MM.1S (cell line): ENCODE measurements at regions not wholly inside any gene's neighbourhood (a gene's known extent, or its start where the extent isn't known, plus 50 kb on each side); places are given as distances from the start of the nearest gene placed in this dataset.

ENCODE experiments used
- DNase-seq: peaks from one replicate; pipeline ENCODE4 v3.0.0-alpha.2; 2015
- H2AFZ ChIP-seq: fragments of 300-600 bp; sonication (generic); 2 replicates; pipeline ENCODE4 v1.6.0; 2016; ENCODE audit warnings: antibody characterized with exemption, low read length
- H3F3A ChIP-seq: fragments of 300-600 bp; sonication (generic); 2 replicates; pipeline ENCODE4 v1.6.1; 2016; ENCODE audit warnings: mild to moderate bottlenecking, antibody characterized with exemption, low read length, moderate library complexity, mixed read lengths; ENCODE audit not compliant: insufficient read depth
- H3K27ac ChIP-seq: fragments of 300-600 bp; sonication (generic); 2 replicates; pipeline ENCODE4 v1.5.1; 2016; ENCODE audit warnings: mild to moderate bottlenecking, low read length
- H3K27me3 ChIP-seq: fragments of 300-600 bp; sonication (generic); replicated peaks from 2 replicates; pipeline ENCODE4 v1.6.0; 2016; ENCODE audit warnings: low read length; ENCODE audit not compliant: insufficient read depth
- H3K36me3 ChIP-seq: fragments of 300-600 bp; sonication (generic); replicated peaks from 2 replicates; pipeline ENCODE4 v1.6.1; 2016; ENCODE audit warnings: mild to moderate bottlenecking, low read length, mixed read lengths; ENCODE audit not compliant: insufficient read depth
- H3K4me1 ChIP-seq: fragments of 300-600 bp; sonication (generic); 2 replicates; pipeline ENCODE4 v1.6.1; 2016; ENCODE audit warnings: low read length, mixed read lengths
- H3K4me2 ChIP-seq: fragments of 300-600 bp; sonication (generic); 2 replicates; pipeline ENCODE4 v1.6.0; 2016; ENCODE audit warnings: low read depth, low read length
- H3K4me3 ChIP-seq: fragments of 300-600 bp; sonication (generic); 2 replicates; pipeline ENCODE4 v1.5.1; 2016; ENCODE audit warnings: low read length, mixed read lengths
- H3K79me2 ChIP-seq: fragments of 300-600 bp; sonication (generic); 2 replicates; pipeline ENCODE4 v1.6.1; 2016; ENCODE audit warnings: mixed run types, low read length, mixed read lengths
- H3K9ac ChIP-seq: fragments of 300-600 bp; sonication (generic); 2 replicates; pipeline ENCODE4 v1.6.1; 2016; ENCODE audit warnings: low read length, mixed read lengths
- H3K9me2 ChIP-seq: fragments of 300-600 bp; sonication (generic); replicated peaks from 2 replicates; pipeline ENCODE4 v1.6.1; 2016; ENCODE audit warnings: mild to moderate bottlenecking, low read length, mixed read lengths; ENCODE audit not compliant: insufficient read depth
- H3K9me3 ChIP-seq: fragments of 300-600 bp; sonication (generic); replicated peaks from 2 replicates; pipeline ENCODE4 v1.6.1; 2016; ENCODE audit warnings: mild to moderate bottlenecking, low read length, mixed read lengths; ENCODE audit not compliant: insufficient read depth
- H4K20me1 ChIP-seq: fragments of 300-600 bp; sonication (generic); 2 replicates; pipeline ENCODE4 v1.6.1; 2016; ENCODE audit warnings: mild to moderate bottlenecking, low read length, moderate library complexity, mixed read lengths; ENCODE audit not compliant: insufficient read depth
- CTCF ChIP-seq: fragments of 300-600 bp; sonication (generic); IDR thresholded peaks from 2 replicates; pipeline ENCODE4 v1.5.1; 2016; ENCODE audit warnings: antibody characterized with exemption, low read length, mixed read lengths
- EZH2 ChIP-seq: fragments of 300-600 bp; sonication (generic); optimal IDR thresholded peaks from 2 replicates; pipeline ENCODE3; 2017; ENCODE audit warnings: low read depth, mild to moderate bottlenecking, antibody characterized with exemption, low read length, mixed read lengths
- EZH2phosphoT487 ChIP-seq: fragments of 300-600 bp; sonication (generic); IDR thresholded peaks from 2 replicates; pipeline ENCODE4 v1.6.1; 2018; ENCODE audit warnings: antibody characterized with exemption, low read length

- H3K27ac ChIP-seq: no peak overlapping the region
These were observed 487.8 kb downstream of the KCNH5 start for GRCh38 chr14:62557416-62557815.

GRCh38 chr14:62558451-62558850 lies 486.8 kb downstream of the KCNH5 start:
- Histone ChIP-seq H3K9me2 (no peaks in the 10 kb centered on the region), H3K27ac (no peak overlapping the region), H3K36me3 (no peaks in the 10 kb centered on the region), H3K4me2 (no peak overlapping the region), H3K4me3 (no peak overlapping the region), H3F3A (no peaks in the 10 kb centered on the region), H3K27me3 (no peaks in the 10 kb centered on the region), H3K9ac (no peak overlapping the region), H3K4me1 (no peaks in the 10 kb centered on the region), H3K79me2 (no peaks in the 10 kb centered on the region), H2AFZ (no peak overlapping the region), H3K9me3 (no peaks in the 10 kb centered on the region), H4K20me1 (no peaks in the 10 kb centered on the region)
- no peak for TF ChIP-seq EZH2phosphoT487
- DNase-seq: no peak

More at GRCh38 chr14:62557416-62557815, 487.8 kb downstream of the KCNH5 start:
- Histone ChIP-seq H3K9me3 (no peaks in the 10 kb centered on the region), H3K4me1 (no peaks in the 10 kb centered on the region), H3K4me2 (no peak overlapping the region), H3K4me3 (no peak overlapping the region), H3F3A (no peaks in the 10 kb centered on the region), H3K79me2 (no peaks in the 10 kb centered on the region), H3K9me2 (no peaks in the 10 kb centered on the region), H3K27me3 (no peaks in the 10 kb centered on the region), H3K36me3 (no peaks in the 10 kb centered on the region), H4K20me1 (no peaks in the 10 kb centered on the region), H3K9ac (no peak overlapping the region), H2AFZ (no peak overlapping the region)
- no peak for DNase-seq
- TF ChIP-seq CTCF: no peak
- TF ChIP-seq EZH2: no peak
- no peak for TF ChIP-seq EZH2phosphoT487

GRCh38 chr14:62585247-62585646 lies 460.0 kb downstream of the KCNH5 start:
- Histone ChIP-seq H3K9ac (no peak overlapping the region), H3K9me3 (no peaks in the 10 kb centered on the region), H3K4me3 (no peak overlapping the region), H3K4me2 (no peak overlapping the region), H3K27ac (no peak overlapping the region), H3K9me2 (no peaks in the 10 kb centered on the region), H3K4me1 (peaks cover 8% of the 10 kb centered on the region; the same call in 1 of the 2 replicates), H2AFZ (no peak overlapping the region), H4K20me1 (no peaks in the 10 kb centered on the region), H3K79me2 (no peaks in the 10 kb centered on the region), H3K27me3 (no peaks in the 10 kb centered on the region), H3F3A (no peaks in the 10 kb centered on the region), H3K36me3 (no peaks in the 10 kb centered on the region)
- no peak for DNase-seq
- TF ChIP-seq EZH2phosphoT487 (no peak), EZH2 (no peak), CTCF (no peak)

GRCh38 chr14:62592877-62593276 lies 452.4 kb downstream of the KCNH5 start:
- DNase-seq: no peak
- H3K9me2 ChIP-seq: no peaks in the 10 kb centered on the region
- no peaks in the 10 kb centered on the region for H3K79me2 ChIP-seq
- no peaks in the 10 kb centered on the region for H4K20me1 ChIP-seq
- no peak overlapping the region for H3K4me3 ChIP-seq
- no peak overlapping the region for H3K27ac ChIP-seq
- no peaks in the 10 kb centered on the region for H3K27me3 ChIP-seq
- H3K9me3 ChIP-seq: no peaks in the 10 kb centered on the region
- H3K36me3 ChIP-seq: no peaks in the 10 kb centered on the region
- no peak overlapping the region for H3K4me2 ChIP-seq
- TF ChIP-seq EZH2 (no peak), EZH2phosphoT487 (no peak), CTCF (no peak)
- H3K4me1 ChIP-seq: no peaks in the 10 kb centered on the region
- H3K9ac ChIP-seq: no peak overlapping the region
- no peak overlapping the region for H2AFZ ChIP-seq
- no peaks in the 10 kb centered on the region for H3F3A ChIP-seq
